ENCODE measurements at regions not wholly inside any gene's neighbourhood (a gene's known extent, or its start where the extent isn't known, plus 50 kb on each side); places are given as distances from the start of the nearest gene placed in this dataset.
"Not testable (repeated sequence)": the region's sequence is repeated elsewhere in the genome, so short reads cannot be mapped to it uniquely, and the experiment has no call there.

GRCh38 chr4:127400731-127401346 is 231.9 kb upstream of the INTU start:
- DNase-seq (ENCODE audit: low spot score), result peak; percentile 69

GRCh38 chr4:127403471-127404084 is 229.2 kb upstream of the INTU start:
- no peak for DNase-seq (ENCODE audit: low spot score)

GRCh38 chr4:127406187-127406586 is 226.6 kb upstream of the INTU start:
- DNase-seq (ENCODE audit: low spot score), result no peak

GRCh38 chr4:127407572-127407971 is 225.2 kb upstream of the INTU start:
- DNase-seq (ENCODE audit: low spot score), result not testable (repeated sequence)

- peak; percentile 12 for DNase-seq (ENCODE audit: low spot score)
Observed at GRCh38 chr4:127410201-127410600, 222.6 kb upstream of the INTU start.

- DNase-seq (ENCODE audit: low spot score), result no peak
Observed at GRCh38 chr4:127410644-127411043, 222.1 kb upstream of the INTU start.

- no peak for DNase-seq (ENCODE audit: low spot score)
Observed at GRCh38 chr4:127414951-127415606, 217.7 kb upstream of the INTU start.

- DNase-seq (ENCODE audit: low spot score), result no peak
Observed at GRCh38 chr4:127416115-127416514, 216.6 kb upstream of the INTU start.

GRCh38 chr4:127417885-127418535 is 214.7 kb upstream of the INTU start:
- no peak for DNase-seq (ENCODE audit: low spot score)

- DNase-seq (ENCODE audit: low spot score), result no peak
Observed at GRCh38 chr4:127419431-127419830, 213.3 kb upstream of the INTU start.

GRCh38 chr4:127421437-127421836 is 211.3 kb upstream of the INTU start:
- no peak for DNase-seq (ENCODE audit: low spot score)

GRCh38 chr4:127425202-127425845 is 207.4 kb upstream of the INTU start:
- DNase-seq (ENCODE audit: low spot score), result no peak

- no peak for DNase-seq (ENCODE audit: low spot score)
Observed at GRCh38 chr4:127425851-127426250, 206.9 kb upstream of the INTU start.

- DNase-seq (ENCODE audit: low spot score), result no peak
Observed at GRCh38 chr4:127441571-127441970, 191.2 kb upstream of the INTU start.

- no peak for DNase-seq (ENCODE audit: low spot score)
Observed at GRCh38 chr4:127445471-127445870, 187.3 kb upstream of the INTU start.

- DNase-seq (ENCODE audit: low spot score), result peak; percentile 4
Observed at GRCh38 chr4:127446427-127446885, 186.3 kb upstream of the INTU start.

- DNase-seq (ENCODE audit: low spot score), result no peak
Observed at GRCh38 chr4:127448986-127449385, 183.8 kb upstream of the INTU start.

GRCh38 chr4:127449449-127449848 is 183.3 kb upstream of the INTU start:
- DNase-seq (ENCODE audit: low spot score), result no peak

GRCh38 chr4:127450276-127450675 is 182.5 kb upstream of the INTU start:
- no peak for DNase-seq (ENCODE audit: low spot score)

GRCh38 chr4:127463883-127464282 is 168.9 kb upstream of the INTU start:
- no peak for DNase-seq (ENCODE audit: low spot score)

GRCh38 chr4:127469542-127469941 is 163.2 kb upstream of the INTU start:
- no peak for DNase-seq (ENCODE audit: low spot score)

Measured in AG08395 (cell line).